Liver (tissue), 3 donors: ENCODE measurements at regions not wholly inside any gene's neighbourhood (a gene's known extent, or its start where the extent isn't known, plus 50 kb on each side); places are given as distances from the start of the nearest gene placed in this dataset.
A peak's percentile ranks its signal among the peaks of the same experiment; 100 is the strongest.

Source experiments
- ATF3 ChIP-seq: IDR thresholded peaks from 2 replicates; pipeline ENCODE4 v1.6.1; 2016; ENCODE audit warnings: antibody characterized with exemption
- CTCF ChIP-seq: fragments of 150-350 bp; IDR thresholded peaks from 2 replicates; pipeline ENCODE4 v1.5.1; 2017; ENCODE audit warnings: improper control_type of control experiment, low read depth, low read length; ENCODE audit not compliant: missing input control
- EGR1 ChIP-seq, 2 donors: IDR thresholded peaks; 2 replicates each; pipeline ENCODE4 v1.6.1; 2016 to 2018; ENCODE audit warnings: antibody characterized with exemption in 2 of 2, low read depth in 2 of 2
- FOXA1 ChIP-seq: IDR thresholded peaks from 2 replicates; pipeline ENCODE4 v1.6.1; 2016; ENCODE audit warnings: antibody characterized with exemption
- JUND ChIP-seq, 2 donors: IDR thresholded peaks; 2 replicates each; pipeline ENCODE4 v1.6.1; 2016; ENCODE audit warnings: antibody characterized with exemption in 2 of 2
- MAX ChIP-seq: IDR thresholded peaks from 2 replicates; pipeline ENCODE4 v1.6.1; 2016; ENCODE audit warnings: antibody characterized with exemption
- REST ChIP-seq: IDR thresholded peaks from 2 replicates; pipeline ENCODE4 v1.6.1; 2016; ENCODE audit warnings: antibody characterized with exemption, mild to moderate bottlenecking
- SP1 ChIP-seq: IDR thresholded peaks from 2 replicates; pipeline ENCODE4 v1.6.1; 2018; ENCODE audit warnings: antibody characterized with exemption, mild to moderate bottlenecking
- TAF1 ChIP-seq: conservative IDR thresholded peaks from 2 replicates; pipeline ENCODE4 v1.6.1; 2016; ENCODE audit warnings: antibody characterized with exemption, mild to moderate bottlenecking
- YY1 ChIP-seq: IDR thresholded peaks from 2 replicates; pipeline ENCODE4 v1.6.1; 2016; ENCODE audit warnings: antibody characterized with exemption, mild to moderate bottlenecking
- ZBTB33 ChIP-seq: IDR thresholded peaks from 2 replicates; pipeline ENCODE4 v1.6.1; 2016; ENCODE audit warnings: antibody characterized with exemption
- donor health status: healthy.
- donor health status: healthy.

- TF ChIP-seq ZBTB33: no peak
- TF ChIP-seq REST: no peak
- peak; percentile 10 for TF ChIP-seq CTCF
- TF ChIP-seq TAF1: no peak
- TF ChIP-seq JUND (IDR thresholded peaks at IDR 0.05): no peak
- no peak for TF ChIP-seq FOXA1
- TF ChIP-seq EGR1 (IDR thresholded peaks at IDR 0.05; ENCODE audit: low read depth in 2 of 2): no peak
- no peak for TF ChIP-seq YY1
- no peak for TF ChIP-seq MAX
- no peak for TF ChIP-seq SP1
- no peak for TF ChIP-seq ATF3
Observed at GRCh38 chr2:155815851-155816250, 516.7 kb downstream of the NR4A2 start.
